D721Med (cell line): ENCODE measurements at regions not wholly inside any gene's neighbourhood (a gene's known extent, or its start where the extent isn't known, plus 50 kb on each side); places are given as distances from the start of the nearest gene placed in this dataset.

ENCODE experiments used
- DNase-seq: peaks from one replicate; pipeline ENCODE4 v3.0.0; 2011; ENCODE audit warnings: low spot score; ENCODE audit not compliant: insufficient read length
- FAIRE-seq: peaks from 2 replicates; lab custom pipeline; 2011; peaks lifted over from hg19 to GRCh38; lab: Jason Lieb, UNC
- TF ChIP-seq, protein P1 (sequence below): IDR thresholded peaks from 2 replicates; pipeline ENCODE4 v1.5.1; 2012; ENCODE audit warnings: mild to moderate bottlenecking, control low read depth; ENCODE audit not compliant: insufficient read depth; ENCODE audit errors: missing control alignments

DNA sequence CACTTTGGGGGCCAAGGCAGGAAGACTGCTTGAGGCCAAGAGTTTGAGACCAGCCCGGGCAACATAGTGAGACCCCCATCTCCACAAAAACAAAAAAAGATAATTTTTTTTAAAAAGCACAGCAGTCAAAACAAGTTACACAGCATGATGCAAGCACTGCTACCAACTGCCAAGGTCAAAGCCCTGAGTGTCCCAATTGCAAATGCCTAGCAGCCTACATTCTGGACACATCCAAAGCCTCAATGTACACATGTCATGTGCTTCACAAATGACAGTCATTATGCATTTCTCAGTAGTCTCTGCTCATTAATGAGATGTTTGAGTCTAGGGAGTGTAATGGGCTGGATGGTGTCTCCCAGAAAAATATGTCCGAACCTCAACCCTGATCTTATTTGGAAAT, 113.7 kb upstream of the CCND2 start:
- FAIRE-seq (no peak), DNase-seq (no peak)
- TF ChIP-seq, protein P1, sequence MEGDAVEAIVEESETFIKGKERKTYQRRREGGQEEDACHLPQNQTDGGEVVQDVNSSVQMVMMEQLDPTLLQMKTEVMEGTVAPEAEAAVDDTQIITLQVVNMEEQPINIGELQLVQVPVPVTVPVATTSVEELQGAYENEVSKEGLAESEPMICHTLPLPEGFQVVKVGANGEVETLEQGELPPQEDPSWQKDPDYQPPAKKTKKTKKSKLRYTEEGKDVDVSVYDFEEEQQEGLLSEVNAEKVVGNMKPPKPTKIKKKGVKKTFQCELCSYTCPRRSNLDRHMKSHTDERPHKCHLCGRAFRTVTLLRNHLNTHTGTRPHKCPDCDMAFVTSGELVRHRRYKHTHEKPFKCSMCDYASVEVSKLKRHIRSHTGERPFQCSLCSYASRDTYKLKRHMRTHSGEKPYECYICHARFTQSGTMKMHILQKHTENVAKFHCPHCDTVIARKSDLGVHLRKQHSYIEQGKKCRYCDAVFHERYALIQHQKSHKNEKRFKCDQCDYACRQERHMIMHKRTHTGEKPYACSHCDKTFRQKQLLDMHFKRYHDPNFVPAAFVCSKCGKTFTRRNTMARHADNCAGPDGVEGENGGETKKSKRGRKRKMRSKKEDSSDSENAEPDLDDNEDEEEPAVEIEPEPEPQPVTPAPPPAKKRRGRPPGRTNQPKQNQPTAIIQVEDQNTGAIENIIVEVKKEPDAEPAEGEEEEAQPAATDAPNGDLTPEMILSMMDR: no peak

DNA sequence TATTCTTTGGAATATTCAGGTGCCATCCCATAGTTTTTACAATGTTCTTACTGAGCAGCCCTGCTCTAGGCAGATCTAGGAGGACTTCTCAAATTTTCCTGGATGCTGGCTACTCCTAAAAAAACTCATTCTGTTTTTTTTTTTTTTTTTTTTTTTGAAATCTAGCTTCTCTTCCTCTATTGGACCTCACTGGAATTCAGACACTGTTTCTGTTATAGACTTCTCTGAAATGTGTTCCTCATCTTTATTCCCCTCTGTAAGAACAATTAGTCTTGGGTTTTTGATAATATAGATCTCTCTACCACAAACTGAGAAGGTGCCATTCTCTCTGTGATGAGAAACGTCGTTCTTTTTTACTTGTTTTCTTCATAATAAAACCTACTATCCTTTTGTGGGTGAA, 115.3 kb upstream of the CCND2 start:
- FAIRE-seq: no peak
- no peak for DNase-seq
- TF ChIP-seq, protein P1: no peak

DNA sequence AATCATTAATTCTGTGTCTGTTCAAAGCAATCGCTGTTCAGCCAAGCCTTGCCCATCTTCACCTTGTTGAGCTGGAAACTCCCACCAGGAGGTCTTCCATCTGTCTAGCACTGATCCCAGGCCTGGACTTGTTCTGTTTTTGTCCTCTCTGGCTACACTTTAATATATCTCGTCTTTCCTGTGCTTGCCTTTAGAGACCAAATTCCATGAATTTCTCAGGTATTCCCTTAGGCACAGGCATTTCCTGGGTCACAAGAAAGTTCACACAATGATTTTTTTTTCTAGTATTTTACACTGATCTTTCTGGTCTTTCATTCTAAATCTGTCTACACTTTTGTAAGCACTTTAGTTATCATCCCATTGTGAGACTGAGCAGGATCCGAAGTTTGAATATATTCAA, 116.4 kb upstream of the CCND2 start:
- FAIRE-seq: no peak
- TF ChIP-seq, protein P1: no peak
- DNase-seq: no peak

DNA sequence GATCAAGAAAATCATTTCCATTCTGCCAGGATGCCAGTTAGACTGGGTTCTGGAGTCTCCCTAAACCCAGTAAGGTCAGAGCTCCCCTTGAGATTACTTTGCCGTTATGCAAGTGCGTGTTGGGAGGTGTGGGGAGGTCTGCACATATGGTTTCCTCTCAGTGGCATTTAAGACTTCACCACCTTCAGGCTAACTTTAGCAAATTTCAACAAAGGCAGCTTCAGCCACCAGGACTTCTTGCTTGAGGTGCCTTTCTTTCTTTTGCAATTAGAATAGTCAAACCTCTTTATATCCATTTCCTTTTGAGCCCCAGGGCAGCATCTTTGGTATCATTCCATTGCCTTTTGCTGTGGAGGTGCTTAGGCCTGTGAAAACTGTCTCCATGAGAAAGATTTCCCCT, 117.2 kb upstream of the CCND2 start:
- TF ChIP-seq, protein P1: no peak
- FAIRE-seq (no peak), DNase-seq (no peak)

DNA sequence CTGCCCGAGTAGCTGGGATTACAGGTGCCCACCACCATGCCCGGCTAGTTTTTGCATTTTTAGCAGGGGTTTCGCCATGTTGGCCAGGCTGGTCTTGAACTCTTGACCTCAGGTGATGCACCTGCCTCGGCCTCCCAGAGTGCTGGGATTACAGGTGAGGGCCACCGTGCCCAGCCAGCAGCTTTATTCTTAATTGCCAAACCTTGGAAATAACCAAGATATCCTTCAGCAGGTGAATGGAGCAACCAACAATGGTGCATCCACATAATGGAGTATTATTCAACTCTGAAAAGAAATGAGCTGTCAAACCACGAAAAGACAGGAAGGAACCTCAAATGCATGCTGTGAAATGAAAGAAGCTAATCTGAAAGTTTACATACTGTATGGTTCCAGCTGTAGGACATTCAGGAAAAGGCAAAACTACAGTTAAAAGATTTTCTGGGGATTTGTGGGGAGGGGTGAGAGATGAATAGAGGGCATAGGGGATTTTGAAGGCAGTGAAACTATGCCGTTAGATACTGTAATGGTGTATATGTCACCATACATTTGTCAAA, 118.8 kb upstream of the CCND2 start:
- DNase-seq: no peak
- TF ChIP-seq, protein P1: no peak
- no peak for FAIRE-seq

DNA sequence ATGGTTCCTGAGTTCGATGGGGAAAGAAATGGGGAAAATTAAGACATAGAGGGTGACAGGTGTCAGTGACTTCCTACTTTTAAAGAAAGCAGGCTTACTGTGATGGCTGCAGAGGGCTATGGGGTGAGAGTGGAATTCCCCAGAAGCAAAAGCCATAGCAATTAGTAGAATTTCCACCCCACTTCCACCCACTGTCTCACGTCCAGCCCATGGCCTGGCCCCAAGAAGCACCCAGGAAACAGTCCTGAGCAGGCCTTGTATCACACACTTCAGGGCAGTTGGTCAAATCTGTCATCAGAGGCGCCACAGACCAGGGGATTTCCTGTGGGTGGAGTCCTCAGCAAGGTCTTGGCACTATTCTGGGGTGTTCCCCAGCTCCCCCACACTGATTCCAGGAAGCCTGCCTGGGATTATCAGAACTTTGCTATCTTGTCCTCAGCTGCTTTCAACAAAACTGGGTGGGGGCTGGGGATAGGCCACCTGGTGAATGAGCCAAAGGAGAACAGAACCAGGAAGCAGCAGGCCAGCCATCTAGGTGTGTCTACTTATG, 120.1 kb upstream of the CCND2 start:
- TF ChIP-seq, protein P1: no peak
- FAIRE-seq (no peak), DNase-seq (no peak)

DNA sequence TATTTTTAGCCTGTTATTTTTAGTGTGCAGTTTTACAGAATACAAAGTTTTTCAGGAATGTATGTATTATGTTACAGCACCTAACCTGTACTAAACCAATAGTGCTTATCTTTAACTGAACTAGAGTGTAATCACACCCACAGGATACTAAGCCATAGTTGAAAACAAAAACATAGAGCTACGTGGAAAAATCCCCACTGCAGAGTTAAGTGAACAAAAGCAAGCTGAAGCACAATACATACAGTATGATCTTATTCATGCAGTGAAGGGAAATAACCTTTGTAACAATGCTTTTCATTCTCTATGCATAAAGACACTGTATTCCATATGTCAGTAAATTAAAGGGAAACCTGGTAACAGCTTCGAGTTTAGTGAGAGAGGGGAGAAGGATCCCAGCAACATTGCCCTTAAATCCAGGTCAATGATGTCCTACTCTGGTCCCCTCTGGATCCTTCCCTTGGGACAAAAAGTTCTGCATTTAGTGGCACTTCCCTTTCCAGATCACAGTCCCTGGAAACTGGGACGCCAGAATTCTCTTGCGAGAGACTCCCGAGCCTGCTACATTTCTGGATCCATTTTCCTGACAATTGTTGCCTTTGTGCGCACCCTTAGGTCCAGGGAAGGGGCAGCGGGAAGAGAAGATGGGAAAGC, 121.3 kb upstream of the CCND2 start:
- no peak for DNase-seq
- FAIRE-seq: no peak
- TF ChIP-seq, protein P1: no peak
